ENCODE measurements at regions not wholly inside any gene's neighbourhood (a gene's known extent, or its start where the extent isn't known, plus 50 kb on each side); places are given as distances from the start of the nearest gene placed in this dataset.
"Not testable (repeated sequence)": the region's sequence is repeated elsewhere in the genome, so short reads cannot be mapped to it uniquely, and the experiment has no call there.

GRCh38 chr5:94102849-94103248, 361.4 kb upstream of the POU5F2 start:
- no peak for DNase-seq (ENCODE audit: low read depth in 2 of 2)

- not testable (repeated sequence) for DNase-seq (ENCODE audit: low read depth in 2 of 2)
Measured at GRCh38 chr5:94097384-94097783, 356.0 kb upstream of the POU5F2 start.

- DNase-seq (ENCODE audit: low read depth in 2 of 2): no peak
Measured at GRCh38 chr5:94094793-94095441, 353.5 kb upstream of the POU5F2 start.

- DNase-seq (ENCODE audit: low read depth in 2 of 2): no peak
Measured at GRCh38 chr5:94093300-94093699, 351.9 kb upstream of the POU5F2 start.

GRCh38 chr5:94086635-94087034, 345.2 kb upstream of the POU5F2 start:
- DNase-seq (ENCODE audit: low read depth in 2 of 2): peak; percentile 12 to 36

GRCh38 chr5:94086194-94086593, 344.8 kb upstream of the POU5F2 start:
- no peak for DNase-seq (ENCODE audit: low read depth in 2 of 2)

GRCh38 chr5:94082405-94082804, 341.0 kb upstream of the POU5F2 start:
- DNase-seq (ENCODE audit: low read depth in 2 of 2): no peak

GRCh38 chr5:94081088-94081487, 339.7 kb upstream of the POU5F2 start:
- no peak for DNase-seq (ENCODE audit: low read depth in 2 of 2)

GRCh38 chr5:94080390-94080789, 339.0 kb upstream of the POU5F2 start:
- no peak for DNase-seq (ENCODE audit: low read depth in 2 of 2)

- DNase-seq (ENCODE audit: low read depth in 2 of 2): no peak
Measured at GRCh38 chr5:94072116-94072515, 330.7 kb upstream of the POU5F2 start.

GRCh38 chr5:94066437-94067207, 325.2 kb upstream of the POU5F2 start:
- peak in 1 of 2 donors; percentile 26 for DNase-seq (ENCODE audit: low read depth in 2 of 2)

- DNase-seq (ENCODE audit: low read depth in 2 of 2): no peak
Measured at GRCh38 chr5:94064025-94064424, 322.6 kb upstream of the POU5F2 start.

GRCh38 chr5:94057655-94058054, 316.3 kb upstream of the POU5F2 start:
- no peak for DNase-seq (ENCODE audit: low read depth in 2 of 2)

- no peak for DNase-seq (ENCODE audit: low read depth in 2 of 2)
Measured at GRCh38 chr5:94057217-94057616, 315.8 kb upstream of the POU5F2 start.

- not testable (repeated sequence) for DNase-seq (ENCODE audit: low read depth in 2 of 2)
Measured at GRCh38 chr5:94049307-94049922, 308.0 kb upstream of the POU5F2 start.

- DNase-seq (ENCODE audit: low read depth in 2 of 2): no peak
Measured at GRCh38 chr5:94045839-94046782, 304.7 kb upstream of the POU5F2 start.

- no peak for DNase-seq (ENCODE audit: low read depth in 2 of 2)
Measured at GRCh38 chr5:94043311-94043710, 301.9 kb upstream of the POU5F2 start.

GRCh38 chr5:94040591-94041148, 299.3 kb upstream of the POU5F2 start:
- no peak for DNase-seq (ENCODE audit: low read depth in 2 of 2)

- no peak for DNase-seq (ENCODE audit: low read depth in 2 of 2)
Measured at GRCh38 chr5:94039101-94039500, 297.7 kb upstream of the POU5F2 start.

GRCh38 chr5:94031631-94032030, 290.2 kb upstream of the POU5F2 start:
- no peak for DNase-seq (ENCODE audit: low read depth in 2 of 2)

GRCh38 chr5:94028001-94028400, 286.6 kb upstream of the POU5F2 start:
- DNase-seq (ENCODE audit: low read depth in 2 of 2): no peak

Measured in dermis microvascular lymphatic vessel endothelial cell (primary cell).